GM18505 (cell line): ENCODE measurements at regions not wholly inside any gene's neighbourhood (a gene's known extent, or its start where the extent isn't known, plus 50 kb on each side); places are given as distances from the start of the nearest gene placed in this dataset.

ENCODE experiments used
- ATAC-seq: cut with Tn5 transposase; IDR thresholded peaks from one replicate; pipeline ENCODE4 v1.9.1; 2021; ENCODE audit not compliant: unreplicated experiment
- POLR2A ChIP-seq: IDR thresholded peaks from 4 replicates; pipeline ENCODE4 v1.6.1; 2011; ENCODE audit warnings: borderline replicate concordance; ENCODE audit not compliant: insufficient read depth, insufficient read length; ENCODE audit errors: extremely low read depth

- TF ChIP-seq POLR2A = no peak
- no peak for ATAC-seq
These were observed 325.0 kb upstream of the PLXNA2 start for GRCh38 chr1:208569181-208569580.

- TF ChIP-seq POLR2A = no peak
- no peak for ATAC-seq
These were observed 326.2 kb upstream of the PLXNA2 start for GRCh38 chr1:208570362-208570761.

GRCh38 chr1:208576425-208576824 lies 332.2 kb upstream of the PLXNA2 start:
- no peak for TF ChIP-seq POLR2A

GRCh38 chr1:208577381-208577905 lies 333.3 kb upstream of the PLXNA2 start:
- TF ChIP-seq POLR2A = no peak
- ATAC-seq = no peak

More at GRCh38 chr1:208576425-208576824, 332.2 kb upstream of the PLXNA2 start:
- ATAC-seq = no peak

- ATAC-seq = no peak
- no peak for TF ChIP-seq POLR2A
These were observed 337.0 kb upstream of the PLXNA2 start for GRCh38 chr1:208581209-208581608.

GRCh38 chr1:208581667-208582066 lies 337.5 kb upstream of the PLXNA2 start:
- no peak for ATAC-seq
- TF ChIP-seq POLR2A = no peak

GRCh38 chr1:208584167-208584755 lies 340.1 kb upstream of the PLXNA2 start:
- TF ChIP-seq POLR2A = no peak
- no peak for ATAC-seq

GRCh38 chr1:208587110-208587509 lies 342.9 kb upstream of the PLXNA2 start:
- TF ChIP-seq POLR2A = no peak
- ATAC-seq = no peak

- no peak for TF ChIP-seq POLR2A
- no peak for ATAC-seq
These were observed 349.3 kb upstream of the PLXNA2 start for GRCh38 chr1:208593306-208594006.

- no peak for TF ChIP-seq POLR2A
- no peak for ATAC-seq
These were observed 351.1 kb upstream of the PLXNA2 start for GRCh38 chr1:208595236-208595635.

GRCh38 chr1:208595745-208596144 lies 351.6 kb upstream of the PLXNA2 start:
- no peak for TF ChIP-seq POLR2A
- no peak for ATAC-seq

- TF ChIP-seq POLR2A = no peak
- ATAC-seq = no peak
These were observed 353.4 kb upstream of the PLXNA2 start for GRCh38 chr1:208597571-208597970.

- no peak for TF ChIP-seq POLR2A
- no peak for ATAC-seq
These were observed 353.8 kb upstream of the PLXNA2 start for GRCh38 chr1:208598021-208598420.

GRCh38 chr1:208599063-208599462 lies 354.9 kb upstream of the PLXNA2 start:
- TF ChIP-seq POLR2A = no peak
- ATAC-seq = no peak
